Pancreas (tissue), 10 donors: ENCODE measurements at regions not wholly inside any gene's neighbourhood (a gene's known extent, or its start where the extent isn't known, plus 50 kb on each side); places are given as distances from the start of the nearest gene placed in this dataset.

ENCODE experiments used
- ATAC-seq, 4 donors: fragments of 200-7000 bp; cut with Tn5 transposase; one replicate each; pipeline versions ENCODE4 v1.8.0 to v1.9.1; 2020; ENCODE audit warnings: mild to moderate bottlenecking in 4 of 4, moderate library complexity in 4 of 4
- DNase-seq, 6 donors: peaks; one replicate each; pipeline ENCODE4 v3.0.0-alpha.2; 2020
- FAIRE-seq: peaks from 2 replicates; lab custom pipeline; 2012; peaks lifted over from hg19 to GRCh38; lab: Jason Lieb, UNC
- H3K27ac ChIP-seq, 4 donors: fragments of 200-600 bp; sonication (generic); 1 replicate in 3 of 4; 2 replicates in 1 of 4; pipeline versions ENCODE4 v1.5.0 to v1.8.0; 2020
- H3K27me3 ChIP-seq, 4 donors: fragments of 200-600 bp; one replicate each; pipeline ENCODE4 v1.8.0; 2021
- H3K36me3 ChIP-seq, 3 donors: fragments of 200-600 bp; sonication (generic) in 1 of 3; one replicate each; pipeline versions ENCODE4 v1.5.0 to v1.8.0; 2020 to 2021
- H3K4me1 ChIP-seq, 3 donors: fragments of 200-600 bp; one replicate each; pipeline ENCODE4 v1.8.0; 2021
- H3K4me3 ChIP-seq, 4 donors: fragments of 200-600 bp; sonication (generic) in 2 of 4; one replicate each; pipeline versions ENCODE4 v1.5.0 to v1.8.0; 2020 to 2021
- H3K9me3 ChIP-seq, 4 donors: fragments of 200-600 bp; one replicate each; pipeline ENCODE4 v1.8.0; 2021
- CTCF ChIP-seq, 4 donors: fragments of 200-600 bp; sonication (generic) in 3 of 4; IDR thresholded peaks; one replicate each; pipeline versions ENCODE4 v1.5.0 to v1.8.0; 2021; ENCODE audit warnings: antibody characterized with exemption in 4 of 4
- WGBS, 2 donors: extraction: QIAGEN DNeasy Blood & Tissue Kit; methylation state at CpG; one replicate each; pipeline ENCODE4 v1.1.7; 2013; 5-methylcytosine and 5-hydroxymethylcytosine counted together
- intact Hi-C, 3 donors: fragments of 100-400 bp; cut with DNase I; formaldehyde crosslinking; loops; one replicate each; pipeline versions ENCODE4 v1.11.1 to v1.14.2; 2022
- donor health status: healthy with polysubstance abuse.
- donor health status: DM: no; HTN: no; CAD: no; lungs with moderate emphysema.
- donor health status: DM: no; HTN: no; CAD: no.
- donor health status: control.
- donor health status: control.
- donor health status: Bipolar disorder and iron deficiency.
- donor health status: DM: yes; HTN: yes; CAD: no.
- donor health status: DM: no; HTN: no; CAD: no.
- donor health status: DM: no; HTN: no; CAD: no.
- donor health status: DM: yes; HTN: yes; CAD: no.

- FAIRE-seq, result no peak
- WGBS, 2 donors, result 48 to 49% methylated on average over 9 of the region's 9 CpGs
- Histone ChIP-seq H3K27me3 (peaks cover 0 to 8% (median 0%) of the 10 kb centered on the region in 4 donors), H3K36me3 (no peaks in the 10 kb centered on the region), H3K27ac (no peak overlapping the region), H3K4me3 (no peak overlapping the region), H3K9me3 (no peaks in the 10 kb centered on the region), H3K4me1 (no peaks in the 10 kb centered on the region)
- intact Hi-C loops, result no loop called here
- no peak for TF ChIP-seq CTCF (IDR thresholded peaks at IDR 0.05)
- ATAC-seq, result no peak
- DNase-seq, result no peak
Measured at GRCh38 chr13:111937777-111938311, 129.1 kb upstream of the SOX1 start.

GRCh38 chr13:111938741-111939665, 127.9 kb upstream of the SOX1 start:
- H3K27me3 ChIP-seq, result peaks cover 0 to 8% (median 0%) of the 10 kb centered on the region in 4 donors
- H3K27ac ChIP-seq, result no peak overlapping the region
- DNase-seq, result no peak
- H3K9me3 ChIP-seq, result no peaks in the 10 kb centered on the region
- H3K4me3 ChIP-seq, result no peak overlapping the region
- H3K4me1 ChIP-seq, result no peaks in the 10 kb centered on the region
- 48 to 53% methylated on average over 14 of the region's 14 CpGs for WGBS, 2 donors
- TF ChIP-seq CTCF (IDR thresholded peaks at IDR 0.05), result no peak
- ATAC-seq, result no peak
- H3K36me3 ChIP-seq, result no peaks in the 10 kb centered on the region
- FAIRE-seq, result no peak
- intact Hi-C loops, result no loop called here

- WGBS, 2 donors, result 46 to 52% methylated on average over 3 of the region's 3 CpGs
- intact Hi-C loops, result no loop called here
Measured at GRCh38 chr13:111939666-111940278, 127.2 kb upstream of the SOX1 start.

GRCh38 chr13:111940892-111941291, 126.1 kb upstream of the SOX1 start:
- DNase-seq, result no peak
- ATAC-seq, result no peak
- WGBS, 2 donors, result 60 to 75% methylated on average over 4 of the region's 4 CpGs
- Histone ChIP-seq H3K4me1 (no peaks in the 10 kb centered on the region), H3K4me3 (no peak overlapping the region), H3K27ac (no peak overlapping the region), H3K27me3 (peaks cover 0 to 8% (median 0%) of the 10 kb centered on the region in 4 donors), H3K36me3 (no peaks in the 10 kb centered on the region), H3K9me3 (no peaks in the 10 kb centered on the region)
- no peak for FAIRE-seq
- intact Hi-C loops, result no loop called here
- TF ChIP-seq CTCF (IDR thresholded peaks at IDR 0.05), result no peak

More at GRCh38 chr13:111939666-111940278, 127.2 kb upstream of the SOX1 start:
- peaks cover 0 to 8% (median 0%) of the 10 kb centered on the region in 4 donors for H3K27me3 ChIP-seq
- no peak overlapping the region for H3K4me3 ChIP-seq
- H3K27ac ChIP-seq, result no peak overlapping the region
- no peaks in the 10 kb centered on the region for H3K36me3 ChIP-seq
- H3K4me1 ChIP-seq, result no peaks in the 10 kb centered on the region
- TF ChIP-seq CTCF (IDR thresholded peaks at IDR 0.05), result no peak
- no peaks in the 10 kb centered on the region for H3K9me3 ChIP-seq
- FAIRE-seq (no peak), DNase-seq (no peak), ATAC-seq (no peak)
